ENCODE measurements at regions not wholly inside any gene's neighbourhood (a gene's known extent, or its start where the extent isn't known, plus 50 kb on each side); places are given as distances from the start of the nearest gene placed in this dataset.

DNA sequence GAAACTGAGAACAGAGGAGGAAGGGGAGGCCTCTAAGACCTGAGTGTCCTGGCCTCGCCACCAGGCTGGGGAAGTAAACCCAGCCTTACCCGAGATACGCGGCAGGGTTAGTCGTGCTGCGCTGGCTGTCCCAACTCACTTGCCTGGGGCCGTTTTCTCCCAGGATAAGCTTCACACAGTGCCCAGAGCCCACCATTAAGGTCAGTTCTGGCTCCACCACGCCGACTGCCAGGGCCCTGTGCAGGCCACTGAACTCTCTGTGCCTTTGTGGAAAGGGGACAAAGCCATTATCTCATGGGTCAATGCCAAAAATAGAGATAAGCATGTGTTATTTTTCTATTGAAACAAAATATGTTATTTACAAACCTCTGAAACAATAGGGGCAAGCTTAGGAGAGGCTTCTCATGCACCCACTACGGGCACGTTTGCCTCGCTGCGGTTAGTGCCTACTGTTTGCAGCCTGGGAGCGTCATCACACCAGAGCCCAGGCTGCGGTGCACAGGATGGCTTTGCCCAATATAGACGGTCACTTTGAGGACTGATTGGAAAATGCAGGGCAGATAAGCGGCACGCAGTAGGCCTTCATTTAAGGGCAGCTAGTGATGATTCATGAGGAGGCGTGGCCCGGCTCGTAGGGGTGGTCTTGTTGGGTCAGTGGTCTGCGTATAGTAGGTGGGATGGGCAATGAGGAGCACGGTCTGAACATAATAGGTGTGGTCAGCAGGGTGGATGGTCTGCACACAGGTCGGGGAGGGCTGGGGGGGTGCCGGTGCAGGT lies 242.1 kb downstream of the GLI2 start:
- Histone ChIP-seq H3K4me1 (ENCODE audit: control insufficient read depth, insufficient read depth, low read length) (no peaks in the 10 kb centered on the region), H3K9ac (ENCODE audit: low read depth, low read length) (no peak overlapping the region)

DNA sequence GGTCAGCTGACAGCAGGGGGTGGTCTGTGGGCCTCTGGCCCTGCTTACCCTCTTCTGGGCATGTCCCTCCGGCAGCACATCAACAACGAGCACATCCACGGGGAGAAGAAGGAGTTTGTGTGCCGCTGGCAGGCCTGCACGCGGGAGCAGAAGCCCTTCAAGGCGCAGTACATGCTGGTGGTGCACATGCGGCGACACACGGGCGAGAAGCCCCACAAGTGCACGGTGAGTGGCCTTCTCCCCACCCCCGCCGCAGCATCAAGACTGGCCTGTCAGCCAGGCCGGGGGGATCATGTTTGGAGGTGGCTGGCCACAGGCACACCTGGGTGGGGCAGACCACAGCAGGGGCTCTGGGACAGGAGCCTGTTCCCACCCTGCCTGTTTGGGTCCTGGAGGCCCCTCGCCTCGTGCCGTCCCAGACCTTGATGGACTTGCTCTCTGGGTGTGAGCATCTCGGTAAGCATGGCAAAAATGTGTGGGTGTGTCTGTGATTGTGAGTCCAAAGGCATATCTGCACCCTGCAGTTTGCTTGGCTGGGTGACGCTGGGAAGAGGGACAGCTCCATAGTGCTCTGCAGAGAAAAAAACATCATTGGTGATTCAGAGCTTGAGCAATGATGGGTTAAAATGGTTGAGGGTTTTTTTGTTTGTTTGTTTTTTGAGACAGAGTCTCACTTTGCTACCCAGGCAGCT lies 242.8 kb downstream of the GLI2 start:
- Histone ChIP-seq H3K36me3 (ENCODE audit: insufficient read depth, low read length) (peaks cover 40% of the 10 kb centered on the region), H3K4me3 (ENCODE audit: low read length) (no peak overlapping the region), H3K9ac (ENCODE audit: low read depth, low read length) (no peak overlapping the region), H3K4me2 (ENCODE audit: low read length) (no peak overlapping the region), H3K27me3 (ENCODE audit: control insufficient read depth, insufficient read depth, low read length) (no peaks in the 10 kb centered on the region), H3K9me3 (replicated peaks; ENCODE audit: low read length) (no peaks in the 10 kb centered on the region), H3K4me1 (ENCODE audit: control insufficient read depth, insufficient read depth, low read length) (peaks cover 3% of the 10 kb centered on the region)

More for the DNA sequence above, 242.1 kb downstream of the GLI2 start:
- Histone ChIP-seq H3K36me3 (ENCODE audit: insufficient read depth, low read length) (peaks cover 40% of the 10 kb centered on the region), H3K27me3 (ENCODE audit: control insufficient read depth, insufficient read depth, low read length) (no peaks in the 10 kb centered on the region), H3K4me3 (ENCODE audit: low read length) (no peak overlapping the region), H3K4me2 (ENCODE audit: low read length) (no peak overlapping the region), H3K9me3 (replicated peaks; ENCODE audit: low read length) (no peaks in the 10 kb centered on the region)

- Histone ChIP-seq H3K4me2 (ENCODE audit: low read length) (no peak overlapping the region), H3K9ac (ENCODE audit: low read depth, low read length) (no peak overlapping the region), H3K4me1 (ENCODE audit: control insufficient read depth, insufficient read depth, low read length) (peaks cover 3% of the 10 kb centered on the region), H3K27me3 (ENCODE audit: control insufficient read depth, insufficient read depth, low read length) (no peaks in the 10 kb centered on the region), H3K4me3 (ENCODE audit: low read length) (no peak overlapping the region), H3K9me3 (replicated peaks; ENCODE audit: low read length) (no peaks in the 10 kb centered on the region), H3K36me3 (ENCODE audit: insufficient read depth, low read length) (peaks cover 45% of the 10 kb centered on the region)
Observed at GRCh38 chr2:120979398-120979797, 243.7 kb downstream of the GLI2 start.

GRCh38 chr2:120979921-120980320 lies 244.3 kb downstream of the GLI2 start:
- peaks cover 3% of the 10 kb centered on the region for H3K4me1 ChIP-seq (ENCODE audit: control insufficient read depth, insufficient read depth, low read length)
- H3K4me3 ChIP-seq (ENCODE audit: low read length) = no peak overlapping the region
- no peaks in the 10 kb centered on the region for H3K27me3 ChIP-seq (ENCODE audit: control insufficient read depth, insufficient read depth, low read length)
- no peak overlapping the region for H3K9ac ChIP-seq (ENCODE audit: low read depth, low read length)
- H3K4me2 ChIP-seq (ENCODE audit: low read length) = no peak overlapping the region
- H3K9me3 ChIP-seq (replicated peaks; ENCODE audit: low read length) = no peaks in the 10 kb centered on the region
- H3K36me3 ChIP-seq (ENCODE audit: insufficient read depth, low read length) = peaks cover 46% of the 10 kb centered on the region

GRCh38 chr2:120981443-120981842 lies 245.8 kb downstream of the GLI2 start:
- Histone ChIP-seq H3K9ac (ENCODE audit: low read depth, low read length) (no peak overlapping the region), H3K4me1 (ENCODE audit: control insufficient read depth, insufficient read depth, low read length) (peaks cover 3% of the 10 kb centered on the region), H3K9me3 (replicated peaks; ENCODE audit: low read length) (no peaks in the 10 kb centered on the region), H3K27me3 (ENCODE audit: control insufficient read depth, insufficient read depth, low read length) (no peaks in the 10 kb centered on the region), H3K4me2 (ENCODE audit: low read length) (no peak overlapping the region), H3K4me3 (ENCODE audit: low read length) (no peak overlapping the region), H3K36me3 (ENCODE audit: insufficient read depth, low read length) (peaks cover 36% of the 10 kb centered on the region)

DNA sequence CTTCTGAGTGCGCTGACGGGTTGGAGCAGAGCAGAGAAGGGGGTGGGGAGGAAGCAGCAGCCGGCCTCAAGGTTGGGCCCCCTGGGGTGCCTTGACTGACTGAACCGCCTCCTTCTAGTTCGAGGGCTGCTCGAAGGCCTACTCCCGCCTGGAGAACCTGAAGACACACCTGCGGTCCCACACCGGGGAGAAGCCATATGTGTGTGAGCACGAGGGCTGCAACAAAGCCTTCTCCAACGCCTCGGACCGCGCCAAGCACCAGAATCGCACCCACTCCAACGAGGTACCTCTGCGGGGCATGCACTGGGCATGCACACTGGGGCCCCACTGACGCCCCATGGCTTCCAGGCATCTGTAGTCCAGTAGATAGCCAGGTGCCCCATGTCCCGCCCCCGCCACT lies 246.9 kb downstream of the GLI2 start:
- peaks cover 40% of the 10 kb centered on the region for H3K36me3 ChIP-seq (ENCODE audit: insufficient read depth, low read length)
- H3K4me3 ChIP-seq (ENCODE audit: low read length) = no peak overlapping the region

DNA sequence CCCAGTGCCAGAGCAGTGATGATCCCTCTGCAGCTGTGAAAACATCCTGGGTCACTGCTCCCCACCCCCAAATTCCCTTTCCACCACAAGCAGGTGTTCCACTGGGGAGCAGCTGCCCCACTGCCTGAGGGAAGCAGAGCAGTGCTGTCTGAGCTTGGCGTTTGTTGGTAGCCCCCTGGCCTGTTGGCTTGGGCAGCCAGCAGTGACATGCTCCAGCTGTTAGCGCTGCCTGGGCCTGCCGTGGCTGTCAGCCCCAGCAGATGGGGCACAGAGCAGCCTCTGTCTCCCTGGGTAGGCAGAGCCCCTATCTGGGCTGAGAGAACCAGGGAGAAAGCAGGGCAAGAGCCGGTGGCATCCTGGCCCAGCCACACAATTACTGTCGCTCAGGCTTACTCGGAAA lies 247.7 kb downstream of the GLI2 start:
- no peaks in the 10 kb centered on the region for H3K9me3 ChIP-seq (replicated peaks; ENCODE audit: low read length)
- H3K4me1 ChIP-seq (ENCODE audit: control insufficient read depth, insufficient read depth, low read length) = peaks cover 3% of the 10 kb centered on the region
- no peak overlapping the region for H3K4me2 ChIP-seq (ENCODE audit: low read length)
- no peak overlapping the region for H3K9ac ChIP-seq (ENCODE audit: low read depth, low read length)
- peaks cover 37% of the 10 kb centered on the region for H3K36me3 ChIP-seq (ENCODE audit: insufficient read depth, low read length)
- no peaks in the 10 kb centered on the region for H3K27me3 ChIP-seq (ENCODE audit: control insufficient read depth, insufficient read depth, low read length)
- H3K4me3 ChIP-seq (ENCODE audit: low read length) = no peak overlapping the region

More for the DNA sequence above, 246.9 kb downstream of the GLI2 start:
- H3K9me3 ChIP-seq (replicated peaks; ENCODE audit: low read length) = no peaks in the 10 kb centered on the region
- no peaks in the 10 kb centered on the region for H3K27me3 ChIP-seq (ENCODE audit: control insufficient read depth, insufficient read depth, low read length)
- H3K4me2 ChIP-seq (ENCODE audit: low read length) = no peak overlapping the region
- no peak overlapping the region for H3K9ac ChIP-seq (ENCODE audit: low read depth, low read length)
- H3K4me1 ChIP-seq (ENCODE audit: control insufficient read depth, insufficient read depth, low read length) = peaks cover 3% of the 10 kb centered on the region

DNA sequence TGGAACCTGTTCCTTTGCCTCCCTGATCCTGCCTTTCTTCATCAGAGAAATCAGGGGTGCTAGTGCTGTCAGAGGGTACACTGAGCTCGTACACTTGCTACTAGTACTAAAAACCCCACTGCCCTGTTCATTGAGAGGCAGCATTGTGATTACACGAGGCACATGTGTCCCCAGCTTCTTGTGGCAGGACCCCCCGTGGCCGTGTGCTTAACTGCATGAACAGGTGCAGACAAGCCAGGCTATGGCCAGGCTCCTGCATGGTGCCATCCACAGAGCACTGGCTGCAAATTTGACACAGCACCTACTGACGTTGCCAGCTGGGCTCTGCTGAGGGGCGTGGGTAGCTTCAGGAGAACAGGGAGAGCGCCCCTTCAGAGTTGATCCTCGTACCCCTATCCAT lies 248.4 kb downstream of the GLI2 start:
- Histone ChIP-seq H3K4me1 (ENCODE audit: control insufficient read depth, insufficient read depth, low read length) (peaks cover 3% of the 10 kb centered on the region), H3K4me2 (ENCODE audit: low read length) (no peak overlapping the region), H3K9me3 (replicated peaks; ENCODE audit: low read length) (no peaks in the 10 kb centered on the region), H3K9ac (ENCODE audit: low read depth, low read length) (no peak overlapping the region), H3K4me3 (ENCODE audit: low read length) (no peak overlapping the region), H3K27me3 (ENCODE audit: control insufficient read depth, insufficient read depth, low read length) (no peaks in the 10 kb centered on the region), H3K36me3 (ENCODE audit: insufficient read depth, low read length) (peaks cover 39% of the 10 kb centered on the region)

- Histone ChIP-seq H3K36me3 (ENCODE audit: insufficient read depth, low read length) (peaks cover 40% of the 10 kb centered on the region), H3K27me3 (ENCODE audit: control insufficient read depth, insufficient read depth, low read length) (no peaks in the 10 kb centered on the region), H3K9me3 (replicated peaks; ENCODE audit: low read length) (no peaks in the 10 kb centered on the region), H3K4me1 (ENCODE audit: control insufficient read depth, insufficient read depth, low read length) (peaks cover 3% of the 10 kb centered on the region), H3K4me3 (ENCODE audit: low read length) (no peak overlapping the region), H3K9ac (ENCODE audit: low read depth, low read length) (no peak overlapping the region), H3K4me2 (ENCODE audit: low read length) (no peak overlapping the region)
Observed at GRCh38 chr2:120984452-120985173, 248.9 kb downstream of the GLI2 start.

- Histone ChIP-seq H3K27me3 (ENCODE audit: control insufficient read depth, insufficient read depth, low read length) (no peaks in the 10 kb centered on the region), H3K9me3 (replicated peaks; ENCODE audit: low read length) (no peaks in the 10 kb centered on the region), H3K4me1 (ENCODE audit: control insufficient read depth, insufficient read depth, low read length) (peaks cover 3% of the 10 kb centered on the region), H3K9ac (ENCODE audit: low read depth, low read length) (no peak overlapping the region), H3K36me3 (ENCODE audit: insufficient read depth, low read length) (peaks cover 39% of the 10 kb centered on the region), H3K4me3 (ENCODE audit: low read length) (no peak overlapping the region), H3K4me2 (ENCODE audit: low read length) (no peak overlapping the region)
Observed at GRCh38 chr2:120985174-120985996, 249.7 kb downstream of the GLI2 start.

Data from skeletal muscle satellite cell (primary cell).